Dermis microvascular lymphatic vessel endothelial cell (primary cell): ENCODE measurements at regions not wholly inside any gene's neighbourhood (a gene's known extent, or its start where the extent isn't known, plus 50 kb on each side); places are given as distances from the start of the nearest gene placed in this dataset.

Source experiments
- DNase-seq, 2 donors: peaks; one replicate each; pipeline versions ENCODE4 v3.0.0 to v3.0.0-alpha.2; 2010; ENCODE audit warnings: low read depth in 2 of 2

DNA sequence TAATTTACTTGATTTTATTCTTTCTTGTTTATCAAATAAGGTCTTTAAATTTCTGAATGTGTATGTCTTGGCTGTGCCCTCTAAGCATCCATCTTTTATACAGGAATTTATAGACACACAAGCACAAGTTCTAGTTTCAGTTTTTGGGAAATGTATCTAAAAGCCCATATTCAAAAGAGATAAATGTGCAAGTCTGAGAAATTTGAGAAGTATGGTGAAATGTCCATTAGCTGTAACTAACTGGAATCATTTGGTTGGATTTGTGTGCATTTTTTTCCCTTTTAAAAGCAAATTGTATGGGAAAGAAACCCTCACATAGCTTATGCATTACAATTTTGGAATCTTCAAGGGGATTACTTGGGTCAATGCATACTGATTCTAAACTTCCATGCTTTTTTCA is 532.0 kb downstream of the KLF5 start:
- no peak for DNase-seq

DNA sequence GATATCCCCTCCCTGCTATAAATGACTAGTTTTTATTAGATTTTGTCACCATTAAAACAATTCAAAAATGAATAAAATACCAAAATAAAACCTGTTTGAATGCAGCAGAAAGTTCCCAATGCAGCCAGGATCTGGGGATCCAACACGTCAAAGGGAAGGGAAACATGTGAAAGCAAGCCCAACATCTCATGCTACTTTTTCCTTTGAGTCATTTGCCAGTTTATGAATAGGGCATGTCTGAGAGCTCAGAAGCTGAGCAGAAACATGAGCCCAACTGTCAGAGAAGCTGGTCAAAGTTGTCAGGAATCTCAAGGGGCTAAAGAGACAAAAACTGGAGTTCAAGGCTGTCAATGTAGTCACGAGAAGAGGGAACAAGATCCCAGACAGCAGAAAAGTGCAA is 526.4 kb downstream of the KLF5 start:
- no peak for DNase-seq

GRCh38 chr13:73583331-73583730 is 524.5 kb downstream of the KLF5 start:
- DNase-seq: no peak

GRCh38 chr13:73580513-73581267 is 521.9 kb downstream of the KLF5 start:
- DNase-seq: no peak

DNA sequence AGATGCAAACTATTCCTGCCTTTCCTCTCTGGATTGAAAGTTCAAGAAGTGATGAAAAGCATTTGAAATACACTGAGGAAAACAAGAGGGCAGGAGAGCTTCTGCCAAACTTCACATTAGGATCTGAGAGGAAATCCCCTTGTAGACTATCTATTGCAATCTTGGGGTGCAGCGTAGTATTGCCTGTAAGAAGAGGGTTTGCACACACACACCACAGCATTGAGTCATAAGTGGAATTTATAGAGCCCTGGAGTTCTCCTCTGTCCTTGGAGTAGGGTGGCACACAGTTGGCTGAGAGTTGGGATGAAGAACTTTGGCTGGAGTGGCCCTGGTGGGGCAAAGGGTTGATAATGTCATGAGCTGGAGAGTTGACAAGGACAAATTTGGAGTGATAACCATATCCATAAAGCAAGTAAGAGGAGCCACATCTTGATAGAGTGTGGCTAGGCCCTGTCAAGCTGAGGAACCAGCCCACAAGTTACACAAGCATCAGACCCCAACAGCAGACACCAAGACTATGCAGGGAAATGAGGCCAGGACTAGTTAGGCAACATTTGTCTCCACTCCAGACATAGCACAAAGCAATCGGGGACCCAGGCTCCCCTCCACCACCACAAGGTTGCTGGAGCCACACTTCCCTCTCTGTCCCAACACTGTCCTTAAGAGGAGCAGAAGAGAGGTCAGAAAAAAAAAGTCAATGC is 520.9 kb downstream of the KLF5 start:
- no peak for DNase-seq

DNA sequence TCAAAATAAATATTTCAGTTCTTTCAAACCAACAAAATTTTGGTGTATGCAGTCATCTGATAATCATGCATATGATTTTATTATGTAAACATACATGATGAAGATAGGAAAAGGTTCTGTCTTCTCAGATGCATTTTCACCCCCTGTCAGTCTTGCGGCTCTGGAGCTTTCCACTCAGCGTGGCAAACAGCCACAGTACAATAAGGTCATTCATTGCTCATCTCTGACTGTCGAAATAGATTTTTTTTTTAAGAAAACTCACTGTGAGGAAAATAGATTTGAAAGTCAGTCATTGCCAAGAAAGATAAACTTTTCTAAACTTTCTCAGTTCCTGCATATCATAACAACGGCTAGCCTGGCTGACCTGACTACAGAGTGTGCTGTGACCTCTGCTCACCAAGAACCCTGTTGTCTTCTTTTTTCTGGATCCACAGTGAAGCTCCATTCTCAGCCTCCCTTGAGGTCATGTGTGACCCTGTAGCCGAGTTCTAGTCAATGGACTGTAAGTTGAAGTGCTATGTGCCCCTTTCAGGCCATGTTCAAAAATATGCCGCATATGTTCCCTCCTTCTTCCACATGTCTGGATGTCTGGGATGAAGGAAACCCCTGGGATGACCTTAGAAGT is 519.6 kb downstream of the KLF5 start:
- no peak for DNase-seq

DNA sequence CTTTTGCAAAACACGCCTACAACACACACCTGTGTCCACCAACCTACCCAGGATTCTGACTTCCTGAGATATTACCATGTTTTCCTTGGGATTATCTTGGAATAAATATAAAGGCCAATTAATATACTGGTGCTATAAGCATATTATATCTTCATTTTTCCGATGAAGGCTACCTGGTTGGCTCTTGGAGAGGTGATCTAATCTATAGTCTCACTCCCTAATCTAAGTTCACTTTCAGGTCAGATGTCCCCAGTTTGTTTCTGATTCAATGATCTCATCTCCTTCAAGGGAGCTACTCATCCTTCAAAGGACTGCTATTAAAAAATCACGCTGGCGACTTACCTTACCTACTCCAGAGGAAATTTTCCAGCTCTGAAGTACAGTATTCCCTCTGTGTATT is 517.5 kb downstream of the KLF5 start:
- no peak for DNase-seq

DNA sequence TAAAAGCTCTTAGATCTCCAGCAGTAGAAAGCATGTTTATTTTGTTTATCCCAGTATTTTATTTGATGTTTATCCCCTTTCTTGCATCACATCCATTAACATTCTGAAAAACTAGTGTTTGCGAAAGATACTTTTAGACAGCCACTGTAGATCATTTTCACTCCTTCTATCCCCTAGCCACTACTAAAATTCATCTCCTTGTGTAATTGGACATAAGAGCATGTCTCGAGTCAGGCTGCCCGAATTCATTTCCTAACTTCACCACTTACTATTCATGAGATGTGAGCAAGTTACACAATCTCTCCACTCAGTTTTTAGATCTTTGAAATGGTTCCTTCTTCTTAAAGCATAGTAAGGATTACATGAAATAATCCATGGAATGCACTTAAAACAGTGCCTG is 514.0 kb downstream of the KLF5 start:
- DNase-seq: no peak

DNA sequence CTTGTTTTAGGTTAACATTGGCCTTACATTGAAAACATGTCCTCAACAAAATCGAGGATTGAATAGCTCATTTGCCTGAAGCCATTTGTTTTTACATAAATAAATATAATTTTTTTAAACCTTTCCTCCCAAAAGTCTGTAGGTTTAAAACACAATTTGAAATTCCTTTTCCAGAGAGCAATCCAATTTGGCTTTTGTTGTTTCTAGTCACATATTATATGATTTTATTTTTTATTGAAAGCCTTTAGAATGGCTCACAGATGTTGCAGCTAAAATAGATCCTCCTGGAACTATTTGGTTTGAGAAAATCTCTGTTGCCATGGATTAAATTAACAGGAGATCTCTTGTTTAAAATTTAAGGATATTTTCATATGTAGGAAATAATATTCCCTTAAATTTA is 512.6 kb downstream of the KLF5 start:
- no peak for DNase-seq

- no peak for DNase-seq
Observed at GRCh38 chr13:73556902-73557301, 498.1 kb downstream of the KLF5 start.

DNA sequence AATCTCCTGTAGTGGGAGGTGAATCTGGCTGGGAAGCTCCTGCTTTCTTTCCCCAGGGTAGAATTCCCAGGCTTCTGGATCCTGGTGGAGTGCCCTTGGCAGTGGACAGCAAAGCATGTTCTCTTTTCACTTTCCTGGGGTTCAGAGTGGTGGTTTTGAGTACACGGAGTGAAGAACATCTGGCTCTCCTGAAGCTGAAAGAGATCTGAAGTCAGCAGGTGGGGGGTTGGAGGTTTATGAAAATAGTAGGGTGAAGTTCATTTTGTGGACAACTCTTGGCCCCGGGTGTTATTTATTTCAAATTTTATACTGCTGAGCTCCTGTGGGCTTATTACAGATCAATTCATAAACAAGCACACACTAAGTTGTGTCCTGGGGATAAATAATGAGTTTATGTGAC is 497.3 kb downstream of the KLF5 start:
- no peak for DNase-seq

GRCh38 chr13:73551736-73552135 is 492.9 kb downstream of the KLF5 start:
- no peak for DNase-seq

- DNase-seq: no peak
Observed at GRCh38 chr13:73549717-73550116, 490.9 kb downstream of the KLF5 start.

DNA sequence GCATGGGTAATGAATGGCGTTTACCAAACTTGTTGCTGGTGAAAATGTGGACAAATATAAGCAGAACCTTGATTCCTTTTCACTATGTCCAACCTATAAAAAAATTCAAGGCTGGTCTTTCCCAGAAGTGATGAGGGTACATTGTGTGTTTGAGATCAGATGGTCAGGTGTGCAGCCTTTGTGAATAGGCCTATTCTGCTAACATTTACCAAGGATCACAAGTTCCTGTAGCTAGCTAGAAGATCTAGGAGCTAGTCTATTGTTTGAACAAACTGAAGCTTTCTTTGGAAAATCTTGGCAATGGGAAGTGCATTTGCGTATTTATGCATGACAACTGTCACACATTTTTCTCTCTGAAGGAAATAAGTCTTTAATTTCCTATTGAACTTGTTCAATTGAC is 489.6 kb downstream of the KLF5 start:
- no peak for DNase-seq

- DNase-seq: no peak
Observed at GRCh38 chr13:73547239-73547638, 488.4 kb downstream of the KLF5 start.

DNA sequence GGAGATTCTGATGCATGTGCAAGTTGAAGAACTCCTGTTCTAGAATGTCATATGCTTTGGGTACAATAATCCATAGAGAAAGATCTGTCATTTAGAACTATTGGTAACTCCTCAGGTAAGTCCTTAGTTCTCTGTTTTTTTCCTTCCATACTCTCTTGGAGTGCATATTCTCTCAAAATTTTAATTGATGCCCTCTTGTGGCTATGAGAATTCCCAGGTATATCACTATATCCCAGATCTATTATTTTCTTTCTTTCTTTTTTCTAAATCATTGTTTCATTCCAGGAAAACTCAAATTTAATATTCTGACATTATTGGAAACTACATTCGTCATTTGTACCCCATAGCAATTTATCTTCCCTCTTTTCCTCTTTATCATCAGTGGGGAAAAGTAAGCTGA is 485.4 kb downstream of the KLF5 start:
- DNase-seq: no peak

- DNase-seq: no peak
Observed at GRCh38 chr13:73542446-73542845, 483.6 kb downstream of the KLF5 start.

- no peak for DNase-seq
Observed at GRCh38 chr13:73536865-73537264, 478.1 kb downstream of the KLF5 start.

- DNase-seq: no peak
Observed at GRCh38 chr13:73535341-73535740, 476.5 kb downstream of the KLF5 start.

DNA sequence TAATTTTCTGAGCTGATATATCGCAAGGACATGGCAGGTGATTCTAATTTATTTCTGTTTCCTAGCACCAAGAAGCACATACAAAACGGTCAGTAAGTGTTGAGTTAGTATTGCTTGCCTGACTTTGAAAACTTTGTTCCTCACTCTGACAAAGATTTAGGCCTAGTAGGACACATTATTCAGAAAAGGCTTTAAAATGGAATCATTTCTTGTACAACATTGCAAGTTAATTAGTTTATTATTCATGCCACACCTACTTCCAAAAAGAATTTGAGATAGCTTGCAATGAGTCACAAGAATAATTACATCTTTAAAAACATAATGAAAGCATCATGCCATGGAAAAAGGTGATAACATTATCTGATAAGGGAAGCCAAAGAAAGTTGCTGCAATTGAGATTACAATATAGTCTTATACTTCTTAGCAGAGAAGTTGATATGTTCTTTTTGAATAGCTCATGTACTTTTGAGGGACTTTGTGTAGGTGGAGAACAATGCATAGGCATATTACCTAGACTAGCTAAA is 474.2 kb downstream of the KLF5 start:
- no peak for DNase-seq

GRCh38 chr13:73532582-73532981 is 473.8 kb downstream of the KLF5 start:
- no peak for DNase-seq

- no peak for DNase-seq
Observed at GRCh38 chr13:73531014-73531413, 472.2 kb downstream of the KLF5 start.

GRCh38 chr13:73522937-73523336 is 464.1 kb downstream of the KLF5 start:
- no peak for DNase-seq
